Uterus (tissue), 2 donors: ENCODE measurements at regions not wholly inside any gene's neighbourhood (a gene's known extent, or its start where the extent isn't known, plus 50 kb on each side); places are given as distances from the start of the nearest gene placed in this dataset.

Source experiments
- CTCF ChIP-seq, 4 experiments: fragments of 200-600 bp in 2 of 4; fragments of 450-650 bp in 2 of 4; sonication (generic) in 2 of 4; IDR thresholded peaks; one replicate each; pipeline ENCODE4 v1.5.1; 2016 to 2019; ENCODE audit warnings: antibody characterized with exemption in 4 of 4, mild to moderate bottlenecking in 2 of 4, moderate library complexity in 1 of 4
- POLR2A ChIP-seq, 2 donors: fragments of 450-650 bp; IDR thresholded peaks; one replicate each; pipeline ENCODE4 v1.6.1; 2016; ENCODE audit warnings: antibody characterized with exemption in 2 of 2, mild to moderate bottlenecking in 1 of 2, moderate library complexity in 1 of 2

GRCh38 chr1:217228689-217229088, 402.2 kb downstream of the GPATCH2 start:
- TF ChIP-seq CTCF (IDR thresholded peaks at IDR 0.05), result no peak
- no peak for TF ChIP-seq POLR2A (IDR thresholded peaks at IDR 0.05)
